H1 (cell line): ENCODE measurements at regions not wholly inside any gene's neighbourhood (a gene's known extent, or its start where the extent isn't known, plus 50 kb on each side); places are given as distances from the start of the nearest gene placed in this dataset.

ENCODE experiments used
- NRF1 ChIP-seq: IDR thresholded peaks from 2 replicates; pipeline ENCODE4 v1.6.1; 2011; ENCODE audit warnings: mild to moderate bottlenecking, low read depth, low read length, improper control_type of control experiment
- TF ChIP-seq, protein P1 (sequence below): fragments of 300-600 bp; sonication (generic); IDR thresholded peaks from 2 replicates; pipeline ENCODE4 v1.7.1; 2012; ENCODE audit warnings: low read length, moderate library complexity, mild to moderate bottlenecking, inconsistent platforms; ENCODE audit not compliant: insufficient replicate concordance
- TF ChIP-seq, protein P2 (sequence below): IDR thresholded peaks from 2 replicates; pipeline ENCODE4 v1.6.1; 2012; ENCODE audit warnings: low read length, inconsistent platforms
- TF ChIP-seq, protein P3 (sequence below): IDR thresholded peaks from 2 replicates; pipeline ENCODE4 v1.6.1; 2012; ENCODE audit warnings: inconsistent platforms

DNA sequence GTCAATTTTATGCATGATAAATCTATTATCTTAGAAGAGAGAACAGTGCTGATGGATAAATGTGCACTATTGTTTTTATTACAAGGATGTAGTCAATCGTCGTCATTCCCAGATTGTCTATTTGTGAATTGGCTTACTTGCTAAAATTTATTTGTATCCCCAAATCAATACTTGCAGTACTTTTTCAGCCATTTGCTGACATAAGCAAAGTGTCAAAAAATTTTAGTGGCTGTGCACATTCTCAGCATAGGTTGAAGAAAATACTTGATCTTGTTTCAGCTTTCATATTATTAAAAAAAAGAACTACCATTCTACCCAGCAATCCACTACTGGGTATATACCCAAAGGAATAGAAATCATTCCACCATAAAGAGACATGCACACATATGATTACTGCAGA, 477.9 kb upstream of the CA10 start (continued):
- no peak for TF ChIP-seq NRF1
- TF ChIP-seq, protein P1, sequence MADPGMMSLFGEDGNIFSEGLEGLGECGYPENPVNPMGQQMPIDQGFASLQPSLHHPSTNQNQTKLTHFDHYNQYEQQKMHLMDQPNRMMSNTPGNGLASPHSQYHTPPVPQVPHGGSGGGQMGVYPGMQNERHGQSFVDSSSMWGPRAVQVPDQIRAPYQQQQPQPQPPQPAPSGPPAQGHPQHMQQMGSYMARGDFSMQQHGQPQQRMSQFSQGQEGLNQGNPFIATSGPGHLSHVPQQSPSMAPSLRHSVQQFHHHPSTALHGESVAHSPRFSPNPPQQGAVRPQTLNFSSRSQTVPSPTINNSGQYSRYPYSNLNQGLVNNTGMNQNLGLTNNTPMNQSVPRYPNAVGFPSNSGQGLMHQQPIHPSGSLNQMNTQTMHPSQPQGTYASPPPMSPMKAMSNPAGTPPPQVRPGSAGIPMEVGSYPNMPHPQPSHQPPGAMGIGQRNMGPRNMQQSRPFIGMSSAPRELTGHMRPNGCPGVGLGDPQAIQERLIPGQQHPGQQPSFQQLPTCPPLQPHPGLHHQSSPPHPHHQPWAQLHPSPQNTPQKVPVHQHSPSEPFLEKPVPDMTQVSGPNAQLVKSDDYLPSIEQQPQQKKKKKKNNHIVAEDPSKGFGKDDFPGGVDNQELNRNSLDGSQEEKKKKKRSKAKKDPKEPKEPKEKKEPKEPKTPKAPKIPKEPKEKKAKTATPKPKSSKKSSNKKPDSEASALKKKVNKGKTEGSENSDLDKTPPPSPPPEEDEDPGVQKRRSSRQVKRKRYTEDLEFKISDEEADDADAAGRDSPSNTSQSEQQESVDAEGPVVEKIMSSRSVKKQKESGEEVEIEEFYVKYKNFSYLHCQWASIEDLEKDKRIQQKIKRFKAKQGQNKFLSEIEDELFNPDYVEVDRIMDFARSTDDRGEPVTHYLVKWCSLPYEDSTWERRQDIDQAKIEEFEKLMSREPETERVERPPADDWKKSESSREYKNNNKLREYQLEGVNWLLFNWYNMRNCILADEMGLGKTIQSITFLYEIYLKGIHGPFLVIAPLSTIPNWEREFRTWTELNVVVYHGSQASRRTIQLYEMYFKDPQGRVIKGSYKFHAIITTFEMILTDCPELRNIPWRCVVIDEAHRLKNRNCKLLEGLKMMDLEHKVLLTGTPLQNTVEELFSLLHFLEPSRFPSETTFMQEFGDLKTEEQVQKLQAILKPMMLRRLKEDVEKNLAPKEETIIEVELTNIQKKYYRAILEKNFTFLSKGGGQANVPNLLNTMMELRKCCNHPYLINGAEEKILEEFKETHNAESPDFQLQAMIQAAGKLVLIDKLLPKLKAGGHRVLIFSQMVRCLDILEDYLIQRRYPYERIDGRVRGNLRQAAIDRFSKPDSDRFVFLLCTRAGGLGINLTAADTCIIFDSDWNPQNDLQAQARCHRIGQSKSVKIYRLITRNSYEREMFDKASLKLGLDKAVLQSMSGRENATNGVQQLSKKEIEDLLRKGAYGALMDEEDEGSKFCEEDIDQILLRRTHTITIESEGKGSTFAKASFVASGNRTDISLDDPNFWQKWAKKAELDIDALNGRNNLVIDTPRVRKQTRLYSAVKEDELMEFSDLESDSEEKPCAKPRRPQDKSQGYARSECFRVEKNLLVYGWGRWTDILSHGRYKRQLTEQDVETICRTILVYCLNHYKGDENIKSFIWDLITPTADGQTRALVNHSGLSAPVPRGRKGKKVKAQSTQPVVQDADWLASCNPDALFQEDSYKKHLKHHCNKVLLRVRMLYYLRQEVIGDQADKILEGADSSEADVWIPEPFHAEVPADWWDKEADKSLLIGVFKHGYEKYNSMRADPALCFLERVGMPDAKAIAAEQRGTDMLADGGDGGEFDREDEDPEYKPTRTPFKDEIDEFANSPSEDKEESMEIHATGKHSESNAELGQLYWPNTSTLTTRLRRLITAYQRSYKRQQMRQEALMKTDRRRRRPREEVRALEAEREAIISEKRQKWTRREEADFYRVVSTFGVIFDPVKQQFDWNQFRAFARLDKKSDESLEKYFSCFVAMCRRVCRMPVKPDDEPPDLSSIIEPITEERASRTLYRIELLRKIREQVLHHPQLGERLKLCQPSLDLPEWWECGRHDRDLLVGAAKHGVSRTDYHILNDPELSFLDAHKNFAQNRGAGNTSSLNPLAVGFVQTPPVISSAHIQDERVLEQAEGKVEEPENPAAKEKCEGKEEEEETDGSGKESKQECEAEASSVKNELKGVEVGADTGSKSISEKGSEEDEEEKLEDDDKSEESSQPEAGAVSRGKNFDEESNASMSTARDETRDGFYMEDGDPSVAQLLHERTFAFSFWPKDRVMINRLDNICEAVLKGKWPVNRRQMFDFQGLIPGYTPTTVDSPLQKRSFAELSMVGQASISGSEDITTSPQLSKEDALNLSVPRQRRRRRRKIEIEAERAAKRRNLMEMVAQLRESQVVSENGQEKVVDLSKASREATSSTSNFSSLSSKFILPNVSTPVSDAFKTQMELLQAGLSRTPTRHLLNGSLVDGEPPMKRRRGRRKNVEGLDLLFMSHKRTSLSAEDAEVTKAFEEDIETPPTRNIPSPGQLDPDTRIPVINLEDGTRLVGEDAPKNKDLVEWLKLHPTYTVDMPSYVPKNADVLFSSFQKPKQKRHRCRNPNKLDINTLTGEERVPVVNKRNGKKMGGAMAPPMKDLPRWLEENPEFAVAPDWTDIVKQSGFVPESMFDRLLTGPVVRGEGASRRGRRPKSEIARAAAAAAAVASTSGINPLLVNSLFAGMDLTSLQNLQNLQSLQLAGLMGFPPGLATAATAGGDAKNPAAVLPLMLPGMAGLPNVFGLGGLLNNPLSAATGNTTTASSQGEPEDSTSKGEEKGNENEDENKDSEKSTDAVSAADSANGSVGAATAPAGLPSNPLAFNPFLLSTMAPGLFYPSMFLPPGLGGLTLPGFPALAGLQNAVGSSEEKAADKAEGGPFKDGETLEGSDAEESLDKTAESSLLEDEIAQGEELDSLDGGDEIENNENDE = no peak
- TF ChIP-seq, protein P2, sequence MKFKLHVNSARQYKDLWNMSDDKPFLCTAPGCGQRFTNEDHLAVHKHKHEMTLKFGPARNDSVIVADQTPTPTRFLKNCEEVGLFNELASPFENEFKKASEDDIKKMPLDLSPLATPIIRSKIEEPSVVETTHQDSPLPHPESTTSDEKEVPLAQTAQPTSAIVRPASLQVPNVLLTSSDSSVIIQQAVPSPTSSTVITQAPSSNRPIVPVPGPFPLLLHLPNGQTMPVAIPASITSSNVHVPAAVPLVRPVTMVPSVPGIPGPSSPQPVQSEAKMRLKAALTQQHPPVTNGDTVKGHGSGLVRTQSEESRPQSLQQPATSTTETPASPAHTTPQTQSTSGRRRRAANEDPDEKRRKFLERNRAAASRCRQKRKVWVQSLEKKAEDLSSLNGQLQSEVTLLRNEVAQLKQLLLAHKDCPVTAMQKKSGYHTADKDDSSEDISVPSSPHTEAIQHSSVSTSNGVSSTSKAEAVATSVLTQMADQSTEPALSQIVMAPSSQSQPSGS = no peak
- TF ChIP-seq, protein P3, sequence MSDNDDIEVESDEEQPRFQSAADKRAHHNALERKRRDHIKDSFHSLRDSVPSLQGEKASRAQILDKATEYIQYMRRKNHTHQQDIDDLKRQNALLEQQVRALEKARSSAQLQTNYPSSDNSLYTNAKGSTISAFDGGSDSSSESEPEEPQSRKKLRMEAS = no peak
